NCI-H1092 (cell line): ENCODE measurements at regions not wholly inside any gene's neighbourhood (a gene's known extent, or its start where the extent isn't known, plus 50 kb on each side); places are given as distances from the start of the nearest gene placed in this dataset.
"Not testable (repeated sequence)": the region's sequence is repeated elsewhere in the genome, so short reads cannot be mapped to it uniquely, and the experiment has no call there.

ENCODE experiments used
- DNase-seq: peaks from one replicate; lab custom pipeline; 2025; lab: John Stamatoyannopoulos, UW

DNA sequence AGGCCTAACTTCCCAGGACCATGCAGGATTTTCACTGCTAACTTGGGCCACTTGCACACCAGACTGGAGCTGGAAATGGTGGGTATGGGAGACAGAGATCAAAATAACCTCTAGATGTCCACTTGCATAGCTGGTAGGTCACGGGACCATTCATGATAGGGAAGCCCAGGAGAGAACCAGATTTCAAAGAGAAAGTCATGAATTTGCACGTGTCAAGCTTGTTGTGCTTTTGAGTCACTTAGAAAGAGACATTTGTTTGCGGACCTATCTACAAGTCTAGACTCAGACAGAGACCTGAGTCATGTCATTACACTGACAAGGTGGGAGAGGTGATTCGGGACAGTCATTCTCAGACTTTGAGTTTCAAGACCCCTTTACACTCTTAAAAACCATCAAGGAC is 704.1 kb downstream of the DTWD2 start:
- not testable (repeated sequence) for DNase-seq

DNA sequence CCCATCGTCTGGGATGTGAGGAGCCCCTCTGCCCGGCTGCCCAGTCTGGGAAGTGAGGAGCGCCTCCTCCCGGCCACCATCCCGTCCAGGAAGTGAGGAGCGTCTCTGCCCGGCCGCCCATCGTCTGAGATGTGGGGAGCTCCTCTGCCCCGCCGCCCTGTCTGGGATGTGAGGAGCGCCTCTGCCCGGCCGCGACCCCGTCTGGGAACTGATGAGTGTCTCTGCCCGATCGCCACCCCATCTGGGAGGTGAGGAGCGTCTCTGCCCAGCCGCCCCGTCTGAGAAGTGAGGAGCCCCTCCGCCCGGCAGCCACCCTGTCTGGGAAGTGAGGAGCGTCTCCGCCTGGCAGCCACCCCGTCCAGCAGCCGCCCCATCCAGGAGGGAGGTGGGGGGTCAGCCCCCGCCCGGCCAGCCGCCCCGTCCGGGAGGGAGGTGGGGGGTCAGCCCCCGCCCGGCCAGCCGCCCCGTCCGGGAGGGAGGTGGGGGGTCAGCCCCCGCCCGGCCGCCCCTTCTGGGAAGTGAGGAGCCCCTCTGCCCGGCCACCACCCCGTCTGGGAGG is 705.8 kb downstream of the DTWD2 start:
- not testable (repeated sequence) for DNase-seq

DNA sequence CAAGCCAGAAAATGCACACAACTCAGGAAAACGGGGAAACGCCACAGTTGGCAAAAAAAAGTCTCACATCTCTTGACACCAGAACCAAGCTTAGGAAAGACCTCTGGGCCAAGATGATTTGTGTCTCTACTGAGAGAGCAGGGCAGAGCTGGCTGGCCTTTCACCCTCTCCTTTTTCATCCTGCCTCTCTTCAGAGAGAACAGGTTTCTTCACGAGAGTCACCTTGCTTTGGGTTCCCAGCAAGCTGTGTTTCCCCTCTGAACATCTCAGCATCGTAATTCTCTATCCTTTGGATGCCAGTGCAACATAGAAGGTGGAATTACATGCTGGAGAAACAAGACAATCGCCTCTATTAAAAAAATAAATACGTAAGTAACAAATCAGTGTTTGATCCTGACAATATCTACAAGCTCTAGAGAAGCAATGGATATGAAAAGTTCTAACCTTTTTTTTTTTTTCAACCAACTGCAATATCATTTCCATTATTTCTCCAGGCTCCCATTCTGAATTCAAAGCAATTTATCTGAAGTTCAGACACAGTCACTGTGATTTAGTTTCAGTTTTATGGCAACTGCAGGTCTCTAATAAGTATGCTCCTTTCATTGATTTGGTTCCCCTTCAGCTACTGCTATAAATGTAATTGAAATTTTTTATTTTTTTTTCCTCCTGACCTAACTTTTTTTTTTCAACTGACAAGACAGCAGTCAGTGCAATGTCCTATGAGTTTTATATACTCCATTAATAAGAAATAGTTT is 708.6 kb downstream of the DTWD2 start:
- DNase-seq: no peak

DNA sequence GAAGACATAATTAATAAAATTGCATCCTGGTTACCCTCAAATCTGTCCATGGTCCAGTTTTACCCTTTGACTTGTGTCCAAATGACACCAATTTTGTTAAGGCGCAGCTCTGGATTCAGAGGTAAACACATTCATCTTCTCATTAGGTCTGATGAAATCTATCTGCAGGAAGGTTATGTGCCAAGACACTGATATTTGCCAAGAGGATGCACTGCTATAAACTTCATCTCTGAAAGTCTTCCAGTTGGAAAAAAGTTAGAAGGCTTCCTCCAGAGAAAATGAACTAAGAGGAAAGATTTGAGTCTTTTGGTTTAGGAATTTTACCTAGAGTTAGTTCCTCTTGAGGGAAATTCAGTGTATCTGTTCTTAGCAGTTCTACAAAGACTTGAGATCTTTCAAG is 717.8 kb downstream of the DTWD2 start:
- DNase-seq: no peak

DNA sequence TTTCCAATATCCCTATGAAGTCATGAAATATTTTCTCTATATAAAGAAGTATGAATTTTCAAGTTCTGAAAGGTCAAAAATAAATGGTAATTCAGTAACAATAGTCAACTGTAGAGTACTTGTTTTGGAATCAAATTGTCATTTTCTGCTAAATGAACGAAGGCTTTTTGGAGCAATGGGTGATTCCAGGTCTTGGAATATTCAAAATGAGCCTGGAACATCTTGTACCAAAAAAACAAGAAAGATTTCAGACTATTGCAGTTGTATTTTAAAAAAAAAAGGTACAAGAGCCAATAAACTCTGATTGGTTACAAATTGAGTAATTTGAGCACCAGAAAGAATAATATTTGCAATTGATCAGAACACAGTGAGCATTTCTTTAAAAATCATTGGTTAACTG is 730.1 kb downstream of the DTWD2 start:
- DNase-seq: no peak

DNA sequence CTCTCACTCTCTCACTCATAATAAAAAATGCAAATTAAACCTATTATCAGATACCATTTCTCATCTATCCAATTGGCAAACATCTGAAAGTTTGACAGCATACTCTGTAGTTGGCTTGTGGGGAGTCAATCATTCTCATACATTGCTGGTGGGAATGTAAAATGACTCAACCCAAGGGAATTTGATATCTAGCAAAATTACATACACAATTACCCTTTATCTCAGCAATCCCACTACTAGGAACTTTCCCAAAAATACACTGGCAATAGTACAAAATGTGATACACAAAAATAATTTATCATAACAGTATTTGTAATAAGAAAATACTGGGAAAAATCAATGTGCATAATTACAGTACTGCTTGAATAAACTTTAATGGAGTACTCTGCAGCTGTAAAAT is 731.3 kb downstream of the DTWD2 start:
- no peak for DNase-seq

DNA sequence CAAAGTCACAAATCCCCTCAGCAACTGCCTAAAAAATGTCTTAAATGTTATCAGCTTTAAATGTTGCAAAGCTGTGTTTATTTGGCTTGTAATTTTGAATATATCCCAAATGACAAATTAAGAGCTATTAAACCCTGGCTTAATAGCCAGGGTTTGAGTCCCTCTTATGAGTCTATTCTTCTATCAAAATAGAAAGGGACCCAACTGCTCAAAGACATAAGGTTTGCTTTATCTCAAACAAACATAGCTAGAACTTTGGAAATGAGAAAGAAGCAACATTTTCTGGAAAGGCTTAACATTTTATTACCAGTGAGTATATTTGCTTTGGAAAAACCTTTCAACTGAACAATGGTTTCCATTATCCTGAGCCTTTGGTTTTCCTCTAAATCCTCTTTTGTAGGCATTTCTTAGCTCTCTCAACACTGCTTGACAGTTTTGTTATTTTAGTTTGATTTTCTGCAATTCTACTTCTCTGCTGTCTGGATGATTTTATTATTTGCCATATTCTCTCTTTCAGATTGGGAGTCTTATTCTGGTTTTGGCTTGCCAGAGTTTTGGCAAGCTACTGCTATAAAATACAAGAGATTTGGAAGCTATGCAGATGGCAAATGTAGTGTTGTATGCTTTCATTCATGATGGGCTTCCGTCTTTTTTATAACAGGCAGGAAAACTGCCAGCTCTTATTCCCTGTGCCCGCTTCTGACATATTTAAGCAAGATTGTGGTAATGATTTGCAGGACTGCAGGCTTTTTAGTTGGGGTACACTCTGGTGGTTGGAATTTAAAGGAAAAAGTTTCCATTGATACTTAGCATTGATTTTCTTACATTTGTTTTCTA is 734.9 kb downstream of the DTWD2 start:
- DNase-seq: peak; percentile 27

DNA sequence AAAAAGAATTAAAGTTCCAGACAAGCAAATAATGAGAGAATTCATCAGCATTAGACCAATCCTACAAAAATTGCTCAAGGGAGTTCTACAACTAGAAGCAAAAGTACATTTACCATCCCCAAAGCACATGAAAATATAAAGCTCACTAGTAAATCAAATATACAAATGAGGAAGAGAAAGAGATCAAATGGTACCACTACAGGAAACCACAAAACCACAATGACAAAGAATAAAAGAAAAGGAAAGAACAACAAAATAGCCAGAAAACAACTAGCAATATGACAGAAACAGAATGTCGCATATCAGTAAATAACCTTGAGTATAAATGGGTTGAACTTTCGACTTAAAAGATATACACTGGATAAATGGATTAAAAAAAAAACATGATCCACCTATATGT is 739.0 kb downstream of the DTWD2 start:
- no peak for DNase-seq

DNA sequence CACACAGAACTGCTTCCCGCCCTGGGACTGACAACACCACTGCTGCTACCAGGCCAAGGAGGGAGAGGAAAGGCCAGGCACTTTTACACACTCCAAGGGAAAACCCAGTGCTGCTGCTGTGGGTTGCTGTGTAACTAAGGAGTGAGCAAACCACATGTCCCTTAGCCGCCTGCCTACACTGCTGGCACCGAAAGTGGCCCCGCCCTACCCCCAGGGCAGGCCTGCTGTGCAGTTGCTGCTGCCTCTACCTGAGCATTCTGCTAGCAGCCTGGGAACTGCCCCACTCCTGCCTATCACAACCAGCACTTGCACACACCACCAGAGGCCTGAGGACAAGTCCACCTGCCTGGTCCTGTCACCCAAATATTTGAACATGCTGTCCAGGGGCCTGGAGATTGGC is 740.9 kb downstream of the DTWD2 start:
- DNase-seq: no peak

DNA sequence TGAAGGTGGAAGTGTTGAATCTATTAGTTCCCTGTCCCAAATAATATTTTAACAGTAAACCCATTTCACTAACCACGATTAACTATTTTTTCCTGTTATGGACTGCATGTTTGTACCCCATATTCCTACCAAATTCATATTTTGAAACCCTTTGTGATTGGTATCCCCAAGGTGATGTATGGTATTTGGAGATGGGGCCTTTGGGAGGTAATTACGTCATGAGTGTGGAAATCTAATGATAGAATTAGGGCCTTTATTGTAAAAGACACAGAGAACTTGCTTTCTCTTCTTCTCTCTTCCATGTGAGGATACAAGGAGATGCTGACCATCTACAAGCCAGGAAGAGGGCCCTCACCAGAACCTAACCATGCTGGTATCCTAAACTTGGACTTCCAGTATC is 744.7 kb downstream of the DTWD2 start:
- DNase-seq: no peak

DNA sequence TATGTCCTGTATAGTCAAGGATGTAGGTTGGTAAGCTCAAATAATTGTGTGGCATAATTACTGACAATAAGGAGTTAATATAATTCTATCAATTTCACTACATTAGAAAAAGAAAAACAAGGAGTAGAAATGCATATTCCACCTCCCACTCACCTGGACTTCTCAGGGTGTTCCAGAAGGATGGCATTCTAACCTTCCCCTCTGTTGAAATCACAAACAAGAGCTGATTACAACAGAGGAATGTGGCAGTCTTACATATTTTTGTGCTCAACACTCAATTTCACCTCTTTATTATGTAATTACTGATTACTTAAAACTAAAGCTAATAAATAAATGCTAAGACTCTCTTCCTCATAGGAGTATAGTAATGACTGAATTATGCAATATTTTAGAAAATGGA is 745.3 kb downstream of the DTWD2 start:
- DNase-seq: no peak

DNA sequence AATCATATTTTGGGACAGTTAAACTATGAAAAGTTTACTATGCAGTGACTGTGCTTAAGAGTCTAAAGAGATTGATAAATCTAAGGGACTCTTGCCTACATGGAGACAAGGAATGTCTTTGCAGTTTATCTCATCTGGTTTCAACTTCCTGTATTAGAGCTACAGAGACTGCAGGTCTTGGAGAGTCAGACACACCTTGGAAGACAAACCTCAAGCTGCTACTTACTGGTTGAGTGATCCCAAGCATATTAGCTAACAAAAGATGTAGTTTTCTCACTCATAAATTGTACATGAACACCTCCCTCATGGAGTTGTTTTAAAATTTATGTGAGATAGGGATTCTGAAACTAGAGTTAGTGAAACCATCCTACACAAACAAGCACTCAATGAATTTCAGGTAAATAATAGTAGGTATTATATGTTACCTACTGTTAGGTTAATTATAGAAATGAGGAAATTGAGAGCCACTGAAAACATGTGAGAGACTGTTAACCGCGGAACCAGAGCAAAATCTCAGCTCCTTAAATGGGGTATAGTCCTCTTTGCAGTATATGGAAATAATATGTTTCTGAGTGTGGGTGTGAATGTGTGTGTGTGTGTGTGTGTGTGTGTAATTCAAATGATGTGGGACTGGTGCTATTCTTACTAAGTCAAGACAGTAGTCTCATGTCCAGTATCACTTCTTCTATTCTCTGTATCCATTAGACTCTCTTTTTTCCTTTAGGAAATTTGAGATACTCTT is 752.1 kb downstream of the DTWD2 start:
- no peak for DNase-seq

DNA sequence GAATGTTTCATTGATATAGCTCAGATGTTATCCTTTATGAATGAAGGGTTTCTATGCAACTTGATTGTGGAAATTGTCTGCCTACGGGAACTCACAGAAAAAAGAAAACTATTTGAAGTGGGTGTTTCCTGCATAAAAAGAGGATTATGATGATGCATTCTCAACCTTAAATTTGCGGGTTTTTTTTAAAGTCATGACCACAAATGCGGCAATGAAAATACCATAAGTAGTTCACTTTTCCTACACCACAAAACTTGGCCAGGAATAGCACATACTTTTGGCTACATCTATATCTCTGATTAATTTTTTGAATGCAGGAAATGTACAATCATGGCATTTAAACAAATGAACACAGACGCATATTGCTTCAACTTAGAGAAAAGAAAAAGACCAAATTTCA is 754.7 kb downstream of the DTWD2 start:
- no peak for DNase-seq

DNA sequence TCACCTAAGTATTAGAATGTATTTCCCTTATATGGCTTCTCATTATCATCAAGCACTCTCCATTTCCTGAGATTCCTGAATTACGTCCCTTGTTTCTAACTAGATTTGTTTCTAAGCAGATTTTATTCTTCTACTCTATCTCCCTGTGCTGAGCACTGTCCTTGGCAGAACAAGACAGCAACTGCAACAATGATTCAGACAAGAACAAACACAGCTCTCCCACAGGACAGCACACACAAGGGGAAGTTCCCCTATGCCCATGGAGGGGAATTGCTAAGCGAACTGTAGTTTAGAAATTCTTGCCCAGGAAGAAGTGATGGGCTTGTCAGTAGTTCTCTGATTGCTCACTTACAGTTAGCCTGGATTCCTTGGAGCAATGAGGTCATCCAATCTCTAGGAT is 759.9 kb downstream of the DTWD2 start:
- DNase-seq: no peak

DNA sequence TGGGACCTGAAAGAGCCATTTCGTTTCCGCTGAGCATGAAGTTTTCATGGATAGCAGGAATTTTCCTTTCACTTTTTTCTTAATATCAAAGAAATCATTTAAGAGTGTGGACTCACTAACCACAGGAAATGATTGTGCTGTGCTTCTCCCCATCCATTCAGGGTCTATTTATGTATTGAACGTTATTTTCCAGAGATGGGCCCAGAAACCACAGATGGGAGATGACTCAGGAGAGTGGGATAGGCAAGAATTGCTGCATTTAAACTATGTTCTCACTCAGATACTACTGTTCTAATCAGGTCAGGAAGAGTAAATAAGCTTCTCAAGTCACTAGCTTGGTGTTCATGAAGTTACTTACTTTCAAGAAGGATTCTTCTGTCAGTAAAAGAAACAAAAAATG is 763.8 kb downstream of the DTWD2 start:
- no peak for DNase-seq

DNA sequence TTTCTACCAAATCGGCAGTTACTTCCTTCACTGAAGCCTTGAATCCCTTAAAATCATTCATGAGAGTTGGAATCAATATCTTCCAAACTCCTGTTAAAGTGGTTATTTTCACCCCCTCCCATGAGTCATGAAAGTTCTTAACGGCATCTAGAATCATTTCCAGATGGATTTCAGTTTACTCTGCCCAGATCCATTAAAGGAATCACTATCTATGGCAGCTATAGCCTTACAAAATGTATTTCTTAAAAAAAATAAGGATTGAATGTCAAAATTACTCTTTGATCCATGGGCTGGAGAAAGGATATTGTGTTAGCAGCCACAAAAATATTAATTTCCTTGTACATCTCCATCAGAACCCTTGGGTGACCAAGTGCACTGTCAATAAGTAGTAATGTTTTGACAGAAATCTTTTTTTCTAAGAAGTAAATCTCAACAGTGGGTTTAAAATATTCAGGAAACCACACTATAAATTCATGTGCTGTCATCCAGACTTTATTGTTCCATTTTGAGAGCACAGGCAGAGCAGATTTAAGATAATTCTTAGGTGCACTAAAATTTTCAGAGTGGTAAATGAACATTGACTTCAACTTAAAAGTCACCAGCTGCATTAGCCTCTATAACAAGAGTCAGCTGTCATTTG is 767.7 kb downstream of the DTWD2 start:
- no peak for DNase-seq

DNA sequence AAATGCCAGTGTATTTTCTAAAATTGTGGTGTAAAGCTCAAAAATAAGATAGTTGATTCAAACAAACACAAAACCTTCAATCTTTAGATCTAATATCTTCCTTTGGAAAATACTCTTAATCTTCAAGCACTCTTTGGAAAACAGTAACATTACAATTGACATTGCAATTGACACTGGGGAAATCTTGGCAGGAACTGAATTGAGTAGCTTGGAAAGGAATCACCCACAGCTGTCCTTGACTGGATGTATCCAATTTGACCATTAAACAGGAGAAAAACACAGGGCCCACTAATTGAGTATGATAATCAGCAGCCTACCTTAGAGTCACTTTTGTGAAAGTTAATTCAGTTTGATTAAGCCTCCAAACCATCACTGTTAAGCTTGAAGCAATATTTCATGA is 776.7 kb downstream of the DTWD2 start:
- no peak for DNase-seq

DNA sequence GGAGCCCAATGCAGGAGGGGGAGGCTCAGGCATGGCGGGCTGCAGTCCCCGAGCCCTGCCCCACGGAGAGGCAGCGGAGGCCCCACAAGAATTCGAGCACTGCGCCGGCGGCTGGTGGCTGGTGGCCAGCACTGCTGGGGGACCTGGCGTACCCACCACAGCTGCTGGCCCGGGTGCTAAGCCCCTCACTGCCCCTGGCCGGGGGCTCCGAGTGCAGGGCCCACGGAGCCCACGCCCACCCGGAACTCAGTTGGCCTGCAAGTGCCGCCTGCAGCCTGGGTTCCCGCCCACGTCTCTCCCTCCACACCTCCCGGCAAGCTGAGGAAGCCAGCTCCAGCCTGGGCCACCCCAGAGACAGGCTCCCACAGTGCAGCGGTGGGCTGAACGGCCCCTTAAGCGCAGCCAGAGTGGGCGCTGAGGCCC is 780.3 kb downstream of the DTWD2 start:
- no peak for DNase-seq

DNA sequence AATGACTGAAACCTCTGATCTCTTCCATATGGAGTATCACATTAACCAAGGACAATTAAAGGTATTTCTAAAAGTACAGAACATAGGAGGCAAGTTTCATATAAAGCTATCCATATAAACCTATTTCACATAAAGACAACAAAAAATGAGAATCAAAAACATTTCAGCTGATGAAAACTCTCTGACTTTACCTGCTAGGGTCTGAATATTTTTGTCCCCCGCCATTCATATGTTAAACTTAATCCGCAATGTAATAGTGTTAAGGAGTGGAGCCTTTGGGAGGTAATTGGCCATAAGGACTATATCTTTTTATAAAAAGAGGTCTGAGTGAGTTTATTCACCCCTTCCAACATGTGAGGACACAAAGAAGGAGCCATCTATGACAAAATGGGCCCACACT is 788.5 kb downstream of the DTWD2 start:
- DNase-seq: no peak

DNA sequence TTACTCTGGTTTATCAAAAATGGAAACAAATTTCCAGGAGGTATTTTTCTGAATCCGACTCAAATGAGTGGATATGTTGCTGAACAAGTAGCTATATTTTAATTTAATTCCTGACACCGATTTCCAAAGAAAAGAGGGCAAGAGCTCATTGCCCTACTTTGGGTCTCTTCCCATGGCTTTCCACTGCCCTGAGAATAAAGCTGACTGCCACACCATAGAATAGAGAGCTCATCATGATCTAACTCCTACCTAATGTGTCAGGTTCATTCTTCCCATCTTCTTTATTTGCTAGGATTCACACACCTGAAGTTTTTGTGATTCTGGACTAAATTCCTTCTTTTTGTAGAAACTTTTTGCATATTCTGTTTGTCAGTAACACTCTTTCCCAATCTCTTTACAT is 792.1 kb downstream of the DTWD2 start:
- DNase-seq: no peak

DNA sequence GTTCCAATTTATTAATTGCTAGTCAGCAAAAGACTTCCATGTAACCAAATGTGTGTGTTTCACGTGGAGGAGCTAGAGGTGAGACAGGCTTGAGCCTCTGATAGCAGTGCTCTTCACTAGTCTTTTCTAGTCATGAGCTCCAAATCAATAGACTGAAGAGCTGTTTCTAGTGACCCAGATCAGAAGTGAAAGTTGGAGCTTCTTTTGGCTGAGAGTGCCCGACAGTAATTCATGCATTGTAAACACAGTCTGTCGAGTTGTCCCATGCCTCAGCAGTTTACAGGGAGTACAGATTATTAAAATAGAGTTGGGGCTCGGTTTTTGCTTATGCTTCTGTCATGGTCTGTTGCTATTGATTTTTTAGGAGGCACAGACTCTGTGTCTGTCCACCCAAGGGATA is 793.1 kb downstream of the DTWD2 start:
- DNase-seq: no peak
